Ascending aorta (tissue), 2 donors: ENCODE measurements at regions not wholly inside any gene's neighbourhood (a gene's known extent, or its start where the extent isn't known, plus 50 kb on each side); places are given as distances from the start of the nearest gene placed in this dataset.

Source experiments
- DNase-seq, 2 donors: peaks; one replicate each; pipeline ENCODE4 v3.0.0-alpha.2; 2019; ENCODE audit warnings: low spot score in 2 of 2
- H3K27ac ChIP-seq, 2 donors: fragments of 200-600 bp; sonication (generic); one replicate each; pipeline ENCODE4 v1.5.1; 2016 to 2017; ENCODE audit warnings: mild to moderate bottlenecking in 1 of 2
- H3K27me3 ChIP-seq: fragments of 200-600 bp; sonication (generic); one replicate; pipeline ENCODE4 v1.5.1; 2017
- H3K36me3 ChIP-seq, 2 donors: fragments of 200-600 bp; sonication (generic); one replicate each; pipeline ENCODE4 v1.5.1; 2016
- H3K4me1 ChIP-seq, 2 donors: fragments of 200-600 bp; sonication (generic); one replicate each; pipeline ENCODE4 v1.5.1; 2016 to 2017; ENCODE audit warnings: mild to moderate bottlenecking in 1 of 2
- H3K4me3 ChIP-seq, 2 donors: fragments of 200-600 bp; sonication (generic); one replicate each; pipeline ENCODE4 v1.5.1; 2016 to 2017; ENCODE audit warnings: mild to moderate bottlenecking in 1 of 2
- H3K9me3 ChIP-seq, 2 donors: fragments of 200-600 bp; sonication (generic); one replicate each; pipeline ENCODE4 v1.5.1; 2016
- intact Hi-C: fragments of 100-400 bp; cut with DNase I; formaldehyde crosslinking; loops from one replicate; pipeline ENCODE4 v1.15.1; 2023
- TF ChIP-seq, protein P1 (sequence below), 3 experiments: fragments of 200-600 bp in 2 of 3; fragments of 450-650 bp in 1 of 3; sonication (generic) in 2 of 3; IDR thresholded peaks; one replicate each; pipeline ENCODE4 v1.5.1; 2016 to 2019; ENCODE audit warnings: antibody characterized with exemption in 3 of 3, mild to moderate bottlenecking in 1 of 3, moderate library complexity in 1 of 3

DNA sequence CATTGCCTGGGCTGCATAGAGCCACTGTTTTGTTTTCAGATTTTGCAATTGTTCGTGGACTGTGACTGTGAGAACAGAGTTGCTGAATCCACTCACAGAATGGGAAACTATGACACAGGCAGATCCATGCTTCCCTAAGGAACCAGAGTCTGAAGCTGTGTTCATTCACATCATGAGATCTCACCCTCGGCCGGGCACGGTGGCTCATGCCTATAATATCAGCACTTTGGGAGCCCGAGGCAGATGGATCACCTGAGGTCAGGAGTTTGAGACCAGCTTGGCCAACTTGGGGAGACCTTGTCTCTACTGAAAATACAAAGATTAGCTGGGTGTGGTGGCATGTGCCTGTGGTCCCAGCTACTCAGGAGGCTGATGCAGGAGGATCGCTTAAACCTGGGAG, 139.2 kb upstream of the SALL4 start:
- Histone ChIP-seq H3K27me3 (no peaks in the 10 kb centered on the region), H3K27ac (no peak overlapping the region), H3K36me3 (no peaks in the 10 kb centered on the region), H3K4me1 (no peaks in the 10 kb centered on the region), H3K4me3 (no peak overlapping the region), H3K9me3 (no peaks in the 10 kb centered on the region)
- intact Hi-C loops: no loop called here
- no peak for DNase-seq
- TF ChIP-seq, protein P1, sequence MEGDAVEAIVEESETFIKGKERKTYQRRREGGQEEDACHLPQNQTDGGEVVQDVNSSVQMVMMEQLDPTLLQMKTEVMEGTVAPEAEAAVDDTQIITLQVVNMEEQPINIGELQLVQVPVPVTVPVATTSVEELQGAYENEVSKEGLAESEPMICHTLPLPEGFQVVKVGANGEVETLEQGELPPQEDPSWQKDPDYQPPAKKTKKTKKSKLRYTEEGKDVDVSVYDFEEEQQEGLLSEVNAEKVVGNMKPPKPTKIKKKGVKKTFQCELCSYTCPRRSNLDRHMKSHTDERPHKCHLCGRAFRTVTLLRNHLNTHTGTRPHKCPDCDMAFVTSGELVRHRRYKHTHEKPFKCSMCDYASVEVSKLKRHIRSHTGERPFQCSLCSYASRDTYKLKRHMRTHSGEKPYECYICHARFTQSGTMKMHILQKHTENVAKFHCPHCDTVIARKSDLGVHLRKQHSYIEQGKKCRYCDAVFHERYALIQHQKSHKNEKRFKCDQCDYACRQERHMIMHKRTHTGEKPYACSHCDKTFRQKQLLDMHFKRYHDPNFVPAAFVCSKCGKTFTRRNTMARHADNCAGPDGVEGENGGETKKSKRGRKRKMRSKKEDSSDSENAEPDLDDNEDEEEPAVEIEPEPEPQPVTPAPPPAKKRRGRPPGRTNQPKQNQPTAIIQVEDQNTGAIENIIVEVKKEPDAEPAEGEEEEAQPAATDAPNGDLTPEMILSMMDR (IDR thresholded peaks at IDR 0.05): no peak

DNA sequence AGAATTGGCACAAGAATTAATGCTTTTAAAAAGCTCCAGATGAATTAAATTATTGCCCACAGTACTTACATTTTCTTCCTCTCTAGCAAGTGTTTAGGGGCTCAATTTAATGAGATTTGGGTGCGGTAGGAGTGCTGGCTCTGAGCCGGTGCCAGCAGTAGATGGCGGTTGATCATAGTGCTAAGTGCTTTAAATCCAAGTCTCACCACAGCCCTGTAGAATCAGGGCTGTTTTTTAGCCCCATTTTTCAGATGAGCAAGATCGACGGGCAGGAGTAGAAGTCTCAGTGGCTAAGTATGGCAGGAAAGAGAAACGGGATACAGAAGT, 136.9 kb upstream of the SALL4 start:
- Histone ChIP-seq H3K27me3 (no peaks in the 10 kb centered on the region), H3K9me3 (no peaks in the 10 kb centered on the region), H3K4me1 (no peaks in the 10 kb centered on the region), H3K4me3 (no peak overlapping the region), H3K27ac (no peak overlapping the region), H3K36me3 (no peaks in the 10 kb centered on the region)
- DNase-seq: no peak
- TF ChIP-seq, protein P1 (IDR thresholded peaks at IDR 0.05): no peak
- intact Hi-C loops: no loop called here

DNA sequence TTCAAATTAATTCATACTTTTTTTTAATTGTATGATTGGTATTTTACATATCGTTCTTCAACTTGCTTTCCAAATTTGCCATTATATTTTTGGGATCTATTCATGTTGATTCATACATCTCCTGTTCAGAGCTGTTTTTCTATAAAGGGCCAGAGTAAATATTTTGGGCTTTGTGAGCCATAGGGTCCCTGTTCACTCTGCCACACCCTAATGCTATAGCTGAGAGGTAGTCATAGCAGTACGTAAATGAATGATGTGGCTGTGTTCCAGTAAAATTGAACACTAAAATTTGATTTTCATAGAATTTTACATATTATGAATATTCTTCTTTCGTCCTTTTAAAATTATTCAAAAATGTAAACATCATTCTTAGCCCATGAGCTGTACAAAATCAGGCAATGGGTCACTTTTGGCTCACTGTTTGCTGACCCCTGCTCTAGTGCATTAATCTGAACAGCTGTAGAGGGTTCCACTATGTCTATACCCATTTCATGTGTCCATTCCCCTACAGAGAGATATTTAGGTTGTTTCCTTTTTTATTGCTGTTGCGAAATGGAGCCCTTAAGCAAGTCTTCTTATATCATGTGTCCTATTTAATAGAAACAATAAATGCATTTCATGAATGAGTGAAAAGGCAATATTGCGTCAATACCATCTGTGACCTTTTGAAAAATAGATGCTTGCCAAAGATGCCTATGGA, 136.4 kb upstream of the SALL4 start:
- H3K9me3 ChIP-seq: no peaks in the 10 kb centered on the region

DNA sequence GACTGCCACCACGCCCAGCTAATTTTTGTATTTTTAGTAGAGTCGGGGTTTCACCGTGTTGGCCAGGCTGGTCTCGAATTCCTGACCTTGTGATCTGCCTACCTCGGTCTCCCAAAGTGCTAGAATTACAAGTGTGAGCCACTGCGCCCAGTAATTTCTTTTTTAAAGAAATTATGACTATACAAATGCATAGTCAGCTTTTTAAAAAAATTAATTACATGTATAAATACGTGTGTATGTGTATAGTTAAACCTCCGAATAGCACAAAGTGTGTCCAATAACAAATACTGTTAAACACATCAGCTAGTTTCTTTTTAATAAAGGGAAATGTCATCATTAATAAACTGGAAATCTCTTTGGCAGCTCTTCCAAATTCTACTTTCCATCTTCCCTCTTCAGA, 135.5 kb upstream of the SALL4 start:
- Histone ChIP-seq H3K27me3 (no peaks in the 10 kb centered on the region), H3K9me3 (no peaks in the 10 kb centered on the region), H3K36me3 (no peaks in the 10 kb centered on the region), H3K4me3 (no peak overlapping the region), H3K4me1 (no peaks in the 10 kb centered on the region), H3K27ac (no peak overlapping the region)
- TF ChIP-seq, protein P1 (IDR thresholded peaks at IDR 0.05): no peak
- DNase-seq: no peak
- intact Hi-C loops: no loop called here

More for the DNA sequence above, 136.4 kb upstream of the SALL4 start:
- no peak overlapping the region for H3K4me3 ChIP-seq
- no peaks in the 10 kb centered on the region for H3K36me3 ChIP-seq
- TF ChIP-seq, protein P1 (IDR thresholded peaks at IDR 0.05): no peak
- intact Hi-C loops: no loop called here
- no peaks in the 10 kb centered on the region for H3K27me3 ChIP-seq
- H3K4me1 ChIP-seq: no peaks in the 10 kb centered on the region
- H3K27ac ChIP-seq: no peak overlapping the region
- no peak for DNase-seq

DNA sequence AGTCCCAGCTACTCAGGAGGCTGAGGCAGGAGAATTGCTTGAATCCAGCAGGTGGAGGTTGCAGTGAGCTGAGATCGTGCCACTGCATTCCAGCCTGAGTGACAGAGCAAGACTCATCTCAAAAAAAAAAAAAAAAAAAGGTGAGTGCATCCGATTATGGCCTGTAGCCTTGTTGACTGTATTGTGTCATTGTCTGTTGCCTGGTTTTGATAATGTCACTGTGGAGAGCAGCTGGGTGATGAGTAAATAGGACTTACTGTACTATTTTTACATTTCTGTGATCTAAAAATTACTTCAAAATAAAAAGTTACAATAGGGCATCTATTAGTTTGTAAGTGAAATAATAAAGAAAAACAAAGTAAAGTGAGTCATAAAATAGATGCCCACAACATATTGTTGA, 134.1 kb upstream of the SALL4 start:
- Histone ChIP-seq H3K27me3 (no peaks in the 10 kb centered on the region), H3K9me3 (no peaks in the 10 kb centered on the region), H3K4me1 (no peaks in the 10 kb centered on the region), H3K27ac (no peak overlapping the region), H3K4me3 (no peak overlapping the region), H3K36me3 (no peaks in the 10 kb centered on the region)
- DNase-seq: no peak
- TF ChIP-seq, protein P1 (IDR thresholded peaks at IDR 0.05): no peak
- intact Hi-C loops: no loop called here

DNA sequence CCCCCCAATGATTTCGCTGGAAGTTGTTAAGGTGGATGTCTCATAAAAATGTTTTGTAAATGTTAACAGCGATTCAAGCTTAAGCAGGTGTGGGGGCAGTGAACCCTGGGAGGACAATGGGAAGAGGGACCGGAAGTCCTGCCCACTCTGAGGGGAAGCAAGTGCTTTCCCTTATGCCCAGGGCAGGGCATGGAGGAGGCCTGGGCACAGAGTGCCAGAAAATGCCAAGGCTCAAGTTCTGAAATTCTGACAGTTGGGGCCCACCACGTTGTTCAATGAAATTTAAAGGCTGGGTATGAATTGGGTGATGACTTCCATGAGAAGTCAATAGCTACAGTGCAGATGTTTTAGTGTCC, 132.7 kb upstream of the SALL4 start:
- TF ChIP-seq, protein P1 (IDR thresholded peaks at IDR 0.05): no peak
- Histone ChIP-seq H3K4me3 (no peak overlapping the region), H3K9me3 (no peaks in the 10 kb centered on the region), H3K27ac (no peak overlapping the region), H3K27me3 (no peaks in the 10 kb centered on the region), H3K36me3 (no peaks in the 10 kb centered on the region), H3K4me1 (no peaks in the 10 kb centered on the region)
- no peak for DNase-seq
- intact Hi-C loops: no loop called here
